ENCODE measurements at regions not wholly inside any gene's neighbourhood (a gene's known extent, or its start where the extent isn't known, plus 50 kb on each side); places are given as distances from the start of the nearest gene placed in this dataset.

DNA sequence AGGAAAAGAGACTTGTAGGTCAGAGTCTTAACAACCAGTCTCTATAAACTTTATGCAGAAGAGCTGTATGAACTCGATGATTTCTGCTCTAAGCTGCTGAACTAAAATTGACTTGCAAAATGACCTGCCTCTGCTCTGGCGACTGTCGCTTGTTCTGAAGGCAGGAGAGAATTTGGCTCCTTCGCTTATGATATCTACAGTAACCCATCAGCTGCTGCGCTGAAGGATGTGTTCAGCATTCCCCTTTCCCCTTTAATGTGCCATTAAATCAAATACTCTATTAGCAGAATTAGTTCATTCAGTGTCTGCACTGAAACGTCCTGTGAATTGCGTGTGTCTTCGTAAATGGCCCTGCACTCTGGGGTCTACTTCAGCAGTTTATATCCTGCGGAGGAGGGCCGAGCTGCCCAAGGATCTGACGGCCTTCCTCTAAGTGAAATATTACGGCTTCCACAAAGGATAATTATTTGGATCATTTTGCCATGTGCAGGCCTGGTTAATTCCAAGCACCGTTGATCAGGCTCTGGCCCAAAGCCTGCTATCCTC is 254.9 kb downstream of the SNX10 start:
- no peak for TF ChIP-seq CTCF (IDR thresholded peaks at IDR 0.05)
- TF ChIP-seq POLR2A (IDR thresholded peaks at IDR 0.05; ENCODE audit: low read depth) = no peak

Measured in esophagus muscularis mucosa (tissue), 3 donors.